Amygdala (tissue), 56 donors: ENCODE measurements at regions not wholly inside any gene's neighbourhood (a gene's known extent, or its start where the extent isn't known, plus 50 kb on each side); places are given as distances from the start of the nearest gene placed in this dataset.

Experiments
- DNase-seq, 56 donors: peaks; one replicate each; lab custom pipeline; 2025; lab: John Stamatoyannopoulos, UW

GRCh38 chr12:42978708-42979107, 389.2 kb upstream of the PRICKLE1 start:
- DNase-seq = no peak

GRCh38 chr12:42977451-42978230, 388.1 kb upstream of the PRICKLE1 start:
- no peak for DNase-seq

- DNase-seq = no peak
These were observed 387.1 kb upstream of the PRICKLE1 start for GRCh38 chr12:42976620-42977019.

GRCh38 chr12:42976122-42976521, 386.6 kb upstream of the PRICKLE1 start:
- DNase-seq = no peak

- DNase-seq = no peak
These were observed 379.8 kb upstream of the PRICKLE1 start for GRCh38 chr12:42969355-42969754.

GRCh38 chr12:42968426-42968825, 378.9 kb upstream of the PRICKLE1 start:
- no peak for DNase-seq

- DNase-seq = no peak
These were observed 378.3 kb upstream of the PRICKLE1 start for GRCh38 chr12:42967850-42968249.

GRCh38 chr12:42963988-42964387, 374.4 kb upstream of the PRICKLE1 start:
- no peak for DNase-seq

- DNase-seq = no peak
These were observed 372.8 kb upstream of the PRICKLE1 start for GRCh38 chr12:42962384-42962783.

GRCh38 chr12:42961395-42961794, 371.8 kb upstream of the PRICKLE1 start:
- no peak for DNase-seq

- DNase-seq = no peak
These were observed 370.6 kb upstream of the PRICKLE1 start for GRCh38 chr12:42960087-42960527.

GRCh38 chr12:42958291-42958674, 368.7 kb upstream of the PRICKLE1 start:
- no peak for DNase-seq

GRCh38 chr12:42957561-42958290, 368.2 kb upstream of the PRICKLE1 start:
- no peak for DNase-seq

GRCh38 chr12:42957136-42957535, 367.6 kb upstream of the PRICKLE1 start:
- peak in 3 of 56 donors; percentile 1 to 19 (median 4) for DNase-seq

GRCh38 chr12:42953021-42953420, 363.5 kb upstream of the PRICKLE1 start:
- no peak for DNase-seq

- DNase-seq = no peak
These were observed 357.4 kb upstream of the PRICKLE1 start for GRCh38 chr12:42946871-42947381.

GRCh38 chr12:42945927-42946326, 356.4 kb upstream of the PRICKLE1 start:
- no peak for DNase-seq

GRCh38 chr12:42944516-42944915, 355.0 kb upstream of the PRICKLE1 start:
- no peak for DNase-seq

GRCh38 chr12:42936991-42937390, 347.4 kb upstream of the PRICKLE1 start:
- no peak for DNase-seq

- no peak for DNase-seq
These were observed 346.7 kb upstream of the PRICKLE1 start for GRCh38 chr12:42936260-42936659.

- no peak for DNase-seq
These were observed 346.2 kb upstream of the PRICKLE1 start for GRCh38 chr12:42935756-42936155.

- no peak for DNase-seq
These were observed 345.5 kb upstream of the PRICKLE1 start for GRCh38 chr12:42935090-42935489.
